ENCODE measurements at regions not wholly inside any gene's neighbourhood (a gene's known extent, or its start where the extent isn't known, plus 50 kb on each side); places are given as distances from the start of the nearest gene placed in this dataset.

- Histone ChIP-seq H3K9ac (replicated peaks in 1 of 4; ENCODE audit: extremely low read depth in 1 of 4, low read depth in 3 of 4, low read length in 3 of 4) (no peak overlapping the region), H3K23ac (ENCODE audit: insufficient read length) (no peak overlapping the region), H4K20me1 (replicated peaks in 1 of 2; ENCODE audit: control insufficient read depth in 1 of 2, insufficient read depth in 2 of 2, low read length in 2 of 2) (no peaks in the 10 kb centered on the region), H2AFZ (ENCODE audit: low read length) (no peak overlapping the region), H3K79me2 (ENCODE audit: control insufficient read depth in 1 of 2, insufficient read depth in 2 of 2, low read length in 2 of 2) (no peaks in the 10 kb centered on the region), H2BK12ac (ENCODE audit: low read depth, low read length) (no peak overlapping the region), H2BK120ac (replicated peaks; ENCODE audit: low read depth, low read length) (no peak overlapping the region), H3K36me3 (ENCODE audit: control insufficient read depth in 2 of 4, insufficient read depth in 4 of 4, low read length in 3 of 4) (no peaks in the 10 kb centered on the region), H4K91ac (replicated peaks; ENCODE audit: insufficient read length, low read length) (no peak overlapping the region), H2BK5ac (ENCODE audit: low read depth, low read length) (no peak overlapping the region), H4K5ac (ENCODE audit: insufficient read length, low read depth, low read length) (no peak overlapping the region), H3K56ac (replicated peaks; ENCODE audit: insufficient read length, low read depth, low read length) (no peak overlapping the region), H3K4ac (replicated peaks; ENCODE audit: insufficient read length, low read depth, low read length) (no peak overlapping the region), H3K14ac (ENCODE audit: insufficient read length) (no peak overlapping the region), H2AK5ac (ENCODE audit: low read depth, low read length) (no peak overlapping the region), H3K23me2 (ENCODE audit: low read depth, low read length) (no peaks in the 10 kb centered on the region), H3K79me1 (ENCODE audit: low read depth, low read length) (no peaks in the 10 kb centered on the region), H3K4me3 (ENCODE audit: extremely low read depth in 1 of 4, insufficient read depth in 2 of 4, low read depth in 3 of 4, low read length in 4 of 4) (no peak overlapping the region), H3K27me3 (replicated peaks in 1 of 4; ENCODE audit: control insufficient read depth in 3 of 4, extremely low read depth in 1 of 4, insufficient read depth in 3 of 4, low read length in 3 of 4) (no peaks in the 10 kb centered on the region), H2BK20ac (ENCODE audit: low read length) (no peak overlapping the region), H3K9me3 (ENCODE audit: insufficient read depth in 2 of 2, low read depth in 1 of 2, low read length in 1 of 2) (no peaks in the 10 kb centered on the region), H3K27ac (ENCODE audit: low read depth, low read length) (no peak overlapping the region), H3K18ac (ENCODE audit: extremely low read depth, low read length) (no peak overlapping the region), H3K4me1 (replicated peaks in 1 of 4; ENCODE audit: control insufficient read depth in 3 of 4, insufficient read depth in 4 of 4, low read length in 3 of 4) (peaks cover 0 to 13% (median 6%) of the 10 kb centered on the region in 4 experiments; a peak in 4 of 7 replicates), H4K8ac (ENCODE audit: extremely low read depth, insufficient read depth, low read length) (no peak overlapping the region), H2BK15ac (ENCODE audit: low read length) (no peak overlapping the region), H3K4me2 (ENCODE audit: insufficient read depth in 1 of 2, low read depth in 2 of 2, low read length in 2 of 2) (no peak overlapping the region)
- POLR2A ChIA-PET (ENCODE audit: partially characterized antibody): no interaction called here
- 84% methylated on average over 4 of the region's 4 CpGs; no CpG with 5 or more reads in 1 of the 2 experiments for WGBS, 2 experiments (ENCODE audit: extremely low coverage in 1 of 2, insufficient coverage in 1 of 2, insufficient read length in 1 of 2, insufficient replicate concordance in 2 of 2, low coverage in 1 of 2, low lambda C conversion rate in 2 of 2, missing lambda C conversion rate in 1 of 2)
- CTCF ChIA-PET (ENCODE audit: partially characterized antibody): interaction anchor here (0.7 kb wide), 1 partner anchor 1635 kb away, joined by 3 read pairs; no protein-coding TSS in a partner anchor
- DNase-seq (ENCODE audit: low read depth in 1 of 2, low spot score in 2 of 2) (no peak), FAIRE-seq (no peak)
- no peak for TF ChIP-seq E2F6 (IDR thresholded peaks at IDR 0.05)
Measured at GRCh38 chr13:109856350-109856749, 70.0 kb upstream of the IRS2 start.

All from H1 (cell line).